Embryonic facial prominence (tissue), 1 donor: ENCODE measurements at regions not wholly inside any gene's neighbourhood (a gene's known extent, or its start where the extent isn't known, plus 50 kb on each side); places are given as distances from the start of the nearest gene placed in this dataset.

ENCODE experiments used
- DNase-seq: peaks from one replicate; pipeline ENCODE4 v3.0.0-alpha.2; 2016; ENCODE audit errors: extremely low spot score

- no peak for DNase-seq
Observed at GRCh38 chr6:156376091-156376490, 401.1 kb upstream of the ARID1B start.

- DNase-seq: no peak
Observed at GRCh38 chr6:156359912-156360311, 417.3 kb upstream of the ARID1B start.

- DNase-seq: no peak
Observed at GRCh38 chr6:156352861-156353260, 424.3 kb upstream of the ARID1B start.

- DNase-seq: no peak
Observed at GRCh38 chr6:156351346-156351966, 425.7 kb upstream of the ARID1B start.

- DNase-seq: no peak
Observed at GRCh38 chr6:156350337-156350736, 426.8 kb upstream of the ARID1B start.

GRCh38 chr6:156348849-156349248, 428.3 kb upstream of the ARID1B start:
- DNase-seq: no peak

- no peak for DNase-seq
Observed at GRCh38 chr6:156348424-156348823, 428.8 kb upstream of the ARID1B start.

- DNase-seq: no peak
Observed at GRCh38 chr6:156347656-156348055, 429.5 kb upstream of the ARID1B start.

- DNase-seq: no peak
Observed at GRCh38 chr6:156347246-156347645, 429.9 kb upstream of the ARID1B start.

- no peak for DNase-seq
Observed at GRCh38 chr6:156345700-156346099, 431.5 kb upstream of the ARID1B start.

- no peak for DNase-seq
Observed at GRCh38 chr6:156344491-156344890, 432.7 kb upstream of the ARID1B start.

GRCh38 chr6:156337801-156338200, 439.4 kb upstream of the ARID1B start:
- no peak for DNase-seq

GRCh38 chr6:156336733-156337132, 440.4 kb upstream of the ARID1B start:
- no peak for DNase-seq

- DNase-seq: no peak
Observed at GRCh38 chr6:156336089-156336488, 441.1 kb upstream of the ARID1B start.

GRCh38 chr6:156334966-156335365, 442.2 kb upstream of the ARID1B start:
- no peak for DNase-seq

- no peak for DNase-seq
Observed at GRCh38 chr6:156319707-156320106, 457.5 kb upstream of the ARID1B start.

- no peak for DNase-seq
Observed at GRCh38 chr6:156316583-156317125, 460.5 kb upstream of the ARID1B start.

- no peak for DNase-seq
Observed at GRCh38 chr6:156315146-156315545, 462.0 kb upstream of the ARID1B start.

- DNase-seq: no peak
Observed at GRCh38 chr6:156313037-156313436, 464.1 kb upstream of the ARID1B start.

GRCh38 chr6:156311291-156311690, 465.9 kb upstream of the ARID1B start:
- no peak for DNase-seq

GRCh38 chr6:156310701-156311100, 466.5 kb upstream of the ARID1B start:
- no peak for DNase-seq

- no peak for DNase-seq
Observed at GRCh38 chr6:156309017-156309416, 468.2 kb upstream of the ARID1B start.

GRCh38 chr6:156308604-156309003, 468.6 kb upstream of the ARID1B start:
- DNase-seq: no peak

GRCh38 chr6:156306531-156306930, 470.6 kb upstream of the ARID1B start:
- no peak for DNase-seq
